ENCODE measurements at regions not wholly inside any gene's neighbourhood (a gene's known extent, or its start where the extent isn't known, plus 50 kb on each side); places are given as distances from the start of the nearest gene placed in this dataset.
"Not testable (repeated sequence)": the region's sequence is repeated elsewhere in the genome, so short reads cannot be mapped to it uniquely, and the experiment has no call there.

DNA sequence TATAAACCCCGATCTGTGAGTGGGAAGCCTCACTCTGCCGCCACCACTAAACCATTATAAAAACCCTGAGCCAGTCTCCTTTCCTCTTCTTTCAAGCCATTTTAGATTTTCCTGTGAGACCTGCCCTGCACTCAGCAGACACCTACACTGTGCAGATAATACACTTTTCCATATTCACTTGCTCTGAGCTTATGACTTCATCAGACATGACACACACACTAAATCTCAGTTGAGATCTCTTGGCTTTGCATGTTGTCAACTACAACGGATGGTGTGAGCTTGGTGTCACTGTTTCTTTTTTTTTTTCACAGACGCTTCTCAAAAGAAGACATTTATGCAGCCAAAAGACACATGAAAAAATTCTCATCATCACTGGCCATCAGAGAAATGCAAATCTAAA, 814.3 kb downstream of the TMEM121 start:
- TF ChIP-seq, protein P1, sequence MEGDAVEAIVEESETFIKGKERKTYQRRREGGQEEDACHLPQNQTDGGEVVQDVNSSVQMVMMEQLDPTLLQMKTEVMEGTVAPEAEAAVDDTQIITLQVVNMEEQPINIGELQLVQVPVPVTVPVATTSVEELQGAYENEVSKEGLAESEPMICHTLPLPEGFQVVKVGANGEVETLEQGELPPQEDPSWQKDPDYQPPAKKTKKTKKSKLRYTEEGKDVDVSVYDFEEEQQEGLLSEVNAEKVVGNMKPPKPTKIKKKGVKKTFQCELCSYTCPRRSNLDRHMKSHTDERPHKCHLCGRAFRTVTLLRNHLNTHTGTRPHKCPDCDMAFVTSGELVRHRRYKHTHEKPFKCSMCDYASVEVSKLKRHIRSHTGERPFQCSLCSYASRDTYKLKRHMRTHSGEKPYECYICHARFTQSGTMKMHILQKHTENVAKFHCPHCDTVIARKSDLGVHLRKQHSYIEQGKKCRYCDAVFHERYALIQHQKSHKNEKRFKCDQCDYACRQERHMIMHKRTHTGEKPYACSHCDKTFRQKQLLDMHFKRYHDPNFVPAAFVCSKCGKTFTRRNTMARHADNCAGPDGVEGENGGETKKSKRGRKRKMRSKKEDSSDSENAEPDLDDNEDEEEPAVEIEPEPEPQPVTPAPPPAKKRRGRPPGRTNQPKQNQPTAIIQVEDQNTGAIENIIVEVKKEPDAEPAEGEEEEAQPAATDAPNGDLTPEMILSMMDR (IDR thresholded peaks at IDR 0.05), result not testable (repeated sequence)
- TF ChIP-seq POLR2A (IDR thresholded peaks at IDR 0.05), result not testable (repeated sequence)
